Heart left ventricle (tissue), 13 donors: ENCODE measurements at regions not wholly inside any gene's neighbourhood (a gene's known extent, or its start where the extent isn't known, plus 50 kb on each side); places are given as distances from the start of the nearest gene placed in this dataset.

Experiments used
- CTCF ChIP-seq, 12 donors: fragments of 200-600 bp; sonication (generic) in 4 of 12; IDR thresholded peaks; one replicate each; pipeline versions ENCODE4 v1.5.0 to v1.8.0; 2018 to 2022; ENCODE audit warnings: antibody characterized with exemption in 12 of 12, mild to moderate bottlenecking in 5 of 12
- POLR2A ChIP-seq, 2 donors: fragments of 450-650 bp; IDR thresholded peaks; one replicate each; pipeline ENCODE4 v1.6.1; 2017; ENCODE audit warnings: antibody characterized with exemption in 2 of 2, mild to moderate bottlenecking in 2 of 2, moderate library complexity in 2 of 2
- donor health status: ischemic (EF 13 %, LVEDD 7.1; RV severe dilation, severe dysfunction).
- donor health status: DM: no; HTN: yes; CAD: no.
- donor health status: DM: no; HTN: no; CAD: no.
- donor health status: ischemic (EF 25% LVEDD 6.9; RV normal size, moderate dysfunction).
- donor health status: ischemic (EF 25% LVEDD 5.7; RV mildly dilated, moderate dysfunction).
- donor health status: ischemic (EF 35%, LVEDD 5.7; RV mildly dilated, moderate dysfunction).
- donor health status: nonischemic (EF 11% LVEDD 7.7; RV severe dilation, severe dysfunction).
- donor health status: DM: yes; HTN: yes; CAD: no.
- donor health status: PGD.
- donor health status: ischemic (EF 29% LVEDD 5.4; RV normal size, mild dysfunction).
- donor health status: nonischemic (EF 23%, LVEDD 6.1; RV moderate dilation, normal function).

GRCh38 chr1:222454186-222454585 is 93.7 kb downstream of the HHIPL2 start:
- TF ChIP-seq CTCF (IDR thresholded peaks at IDR 0.05) (no peak), POLR2A (IDR thresholded peaks at IDR 0.05) (no peak)
